Activated CD4-positive, CD25-positive, alpha-beta regulatory T cell (primary cell): ENCODE measurements at regions not wholly inside any gene's neighbourhood (a gene's known extent, or its start where the extent isn't known, plus 50 kb on each side); places are given as distances from the start of the nearest gene placed in this dataset.
"Not testable (repeated sequence)": the region's sequence is repeated elsewhere in the genome, so short reads cannot be mapped to it uniquely, and the experiment has no call there.

Experiments
- DNase-seq, 4 experiments: peaks; one replicate each; lab custom pipeline; 2025; lab: John Stamatoyannopoulos, UW

GRCh38 chr2:59790186-59791003, 763.1 kb downstream of the BCL11A start:
- DNase-seq = no peak

GRCh38 chr2:59789523-59789922, 763.9 kb downstream of the BCL11A start:
- DNase-seq = no peak

- no peak for DNase-seq
Observed at GRCh38 chr2:59787095-59787494, 766.4 kb downstream of the BCL11A start.

DNA sequence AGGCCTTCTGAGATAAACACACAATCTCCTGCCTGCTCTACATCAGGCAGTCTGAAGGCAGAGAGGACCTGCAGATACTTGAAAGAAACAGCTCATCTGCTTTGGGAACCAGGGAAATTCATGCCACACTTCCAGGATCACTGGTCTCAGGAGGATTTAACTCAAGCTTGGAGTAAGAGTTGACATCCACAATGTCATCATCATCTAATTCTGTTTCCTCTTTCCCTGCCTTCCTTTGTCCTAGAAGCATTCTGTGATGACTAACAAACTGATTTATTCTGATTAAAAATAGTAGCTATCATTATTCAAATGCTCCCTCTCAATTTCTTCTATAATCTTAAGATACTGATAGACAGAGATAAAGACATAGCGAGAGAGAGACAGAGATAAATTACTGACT, 766.8 kb downstream of the BCL11A start:
- no peak for DNase-seq

- no peak for DNase-seq
Observed at GRCh38 chr2:59779571-59779970, 773.9 kb downstream of the BCL11A start.

- DNase-seq = no peak
Observed at GRCh38 chr2:59777120-59777519, 776.3 kb downstream of the BCL11A start.

- no peak for DNase-seq
Observed at GRCh38 chr2:59776726-59777008, 776.8 kb downstream of the BCL11A start.

DNA sequence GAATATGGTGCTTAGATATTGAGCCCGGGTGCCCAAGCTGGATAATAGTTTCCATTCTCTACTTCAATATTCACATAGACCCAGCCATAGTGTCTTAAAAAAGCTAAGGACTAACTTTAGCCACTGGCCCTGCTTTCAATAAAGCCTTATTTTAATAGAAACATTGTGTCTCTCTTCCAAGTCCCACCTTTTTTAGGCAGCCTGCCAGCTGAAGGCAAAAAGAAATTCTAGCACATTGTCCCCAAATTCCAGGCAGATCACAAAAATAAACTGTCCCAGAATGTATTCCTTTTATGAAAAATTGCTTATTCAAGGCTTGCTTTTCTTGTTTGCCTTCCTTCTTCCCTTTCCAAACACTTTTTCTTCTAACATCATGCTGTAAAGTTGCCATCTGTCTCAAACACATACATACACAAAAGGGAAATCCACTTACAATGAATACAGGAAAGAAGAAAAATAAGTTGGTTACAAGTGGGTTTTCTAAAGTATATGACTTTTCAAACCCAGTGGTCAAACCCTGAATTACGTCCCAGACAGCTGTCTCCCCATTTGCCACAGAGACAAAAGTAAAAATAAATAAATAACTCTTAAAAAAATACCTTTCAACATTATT, 778.5 kb downstream of the BCL11A start:
- no peak for DNase-seq

DNA sequence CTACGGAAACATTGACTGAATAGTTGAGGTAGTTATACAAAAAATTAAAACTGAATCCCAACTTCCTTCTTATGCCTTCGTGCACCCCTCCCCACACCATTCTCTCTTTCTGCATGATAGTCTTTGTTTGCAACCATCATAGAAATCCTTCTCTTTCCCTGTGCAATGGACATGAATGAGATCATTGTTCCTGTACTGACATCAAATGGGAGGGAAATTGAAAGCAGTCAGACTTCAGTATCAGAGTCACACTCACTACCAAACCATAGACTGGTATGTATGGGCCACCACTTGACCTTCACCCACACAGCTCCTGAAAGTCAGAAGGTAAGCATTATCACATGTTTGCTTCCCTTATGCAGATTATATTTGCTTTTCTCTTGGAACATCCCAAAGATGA, 782.8 kb downstream of the BCL11A start:
- no peak for DNase-seq

- no peak for DNase-seq
Observed at GRCh38 chr2:59761966-59762365, 791.5 kb downstream of the BCL11A start.

- DNase-seq = no peak
Observed at GRCh38 chr2:59756150-59756549, 797.3 kb downstream of the BCL11A start.

GRCh38 chr2:59754011-59754735, 799.3 kb downstream of the BCL11A start:
- DNase-seq = no peak

DNA sequence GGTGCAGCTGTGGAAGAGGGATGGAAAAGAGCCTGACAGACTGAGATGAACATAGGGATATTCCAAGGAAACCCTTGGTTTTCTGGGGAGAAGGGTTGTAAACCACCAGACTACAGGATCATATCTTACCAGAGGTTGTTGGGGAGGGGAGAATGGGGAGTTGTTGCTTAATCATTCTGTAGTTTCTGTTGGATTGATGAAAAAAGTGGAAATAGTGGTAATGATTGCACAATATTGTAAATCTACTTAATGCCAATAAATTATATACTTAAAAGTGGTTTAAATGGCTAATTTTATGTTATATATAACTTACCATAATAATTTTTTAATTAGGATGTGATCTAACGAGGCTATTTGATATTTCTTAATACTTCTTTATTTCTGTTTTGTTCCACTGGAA, 800.9 kb downstream of the BCL11A start:
- DNase-seq = no peak

DNA sequence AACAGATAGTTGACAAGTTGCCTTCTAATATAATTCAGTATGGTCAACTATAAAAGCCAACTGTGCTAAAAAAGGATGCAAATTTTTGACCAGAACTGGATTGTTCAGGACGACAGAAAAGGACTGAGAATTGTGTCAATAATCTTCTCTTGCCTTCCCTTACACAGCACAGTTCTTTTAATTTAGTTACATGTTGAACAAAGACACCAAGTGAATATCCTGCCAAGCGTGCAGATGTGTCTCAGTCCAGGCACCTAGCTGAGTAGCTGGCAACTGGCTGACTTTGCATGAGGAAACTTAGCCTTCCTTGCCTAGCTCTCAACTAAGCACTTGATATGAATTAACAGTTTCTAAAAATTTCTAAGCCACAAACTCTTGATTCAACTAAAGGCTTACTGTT, 801.4 kb downstream of the BCL11A start:
- no peak for DNase-seq

DNA sequence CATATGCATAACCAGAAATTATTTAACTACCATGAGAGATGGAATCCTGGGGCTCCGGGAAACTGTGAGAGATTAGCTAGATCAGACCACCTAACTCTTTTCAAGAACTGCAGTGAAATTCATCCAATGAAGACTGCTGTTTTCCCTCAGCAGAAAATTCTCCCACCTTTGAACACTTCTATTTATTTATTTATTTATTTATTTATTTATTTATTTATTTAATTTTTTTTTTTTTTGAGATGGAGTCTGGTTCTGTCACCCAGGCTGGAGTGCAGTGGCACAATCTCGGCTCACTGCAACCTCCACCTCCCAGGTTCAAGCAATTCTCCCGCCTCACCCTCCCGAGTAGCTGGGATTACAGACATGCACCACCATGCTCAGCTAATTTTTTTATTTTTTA, 802.2 kb downstream of the BCL11A start:
- DNase-seq = not testable (repeated sequence)

GRCh38 chr2:59746291-59746690, 807.2 kb downstream of the BCL11A start:
- DNase-seq = no peak

DNA sequence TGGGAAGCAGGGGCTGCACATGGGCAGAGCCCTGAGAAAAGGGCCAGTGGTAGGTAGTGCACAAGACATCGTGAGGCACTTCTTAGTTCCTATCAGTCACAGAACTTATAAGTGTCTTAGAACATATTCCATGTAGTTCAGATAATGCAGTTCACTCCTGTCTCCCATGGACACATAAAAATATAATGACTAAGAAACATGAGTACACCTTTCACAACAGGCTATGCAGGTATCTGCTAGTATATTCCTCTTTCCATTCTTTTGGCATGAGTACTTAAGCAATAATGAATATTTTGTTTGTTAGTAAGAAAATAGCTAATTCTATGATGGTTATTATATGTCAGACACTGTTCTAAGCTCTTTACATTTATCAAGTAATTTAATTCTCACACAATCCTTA, 808.4 kb downstream of the BCL11A start:
- DNase-seq = no peak

DNA sequence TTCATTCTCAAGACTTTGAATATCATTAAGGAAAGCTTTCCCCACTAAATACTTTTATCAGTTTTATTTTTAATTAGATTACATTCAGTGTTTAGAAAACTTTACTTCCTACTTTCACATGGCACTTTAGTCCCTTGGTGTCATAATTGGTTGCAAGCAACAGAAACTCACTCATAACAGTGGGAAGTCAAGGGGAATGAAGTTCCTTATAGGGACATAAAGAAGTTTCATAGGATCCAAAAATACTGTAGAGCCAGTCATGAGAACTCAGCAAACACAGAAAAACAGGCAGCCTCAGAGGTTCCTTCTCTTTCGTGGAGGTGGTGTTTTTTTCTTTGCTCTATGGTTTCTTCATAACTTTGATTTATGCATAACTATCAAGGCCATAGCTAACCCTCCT, 809.0 kb downstream of the BCL11A start:
- no peak for DNase-seq

- DNase-seq = no peak
Observed at GRCh38 chr2:59741840-59742239, 811.6 kb downstream of the BCL11A start.

GRCh38 chr2:59739166-59739565, 814.3 kb downstream of the BCL11A start:
- no peak for DNase-seq

- no peak for DNase-seq
Observed at GRCh38 chr2:59737299-59737698, 816.2 kb downstream of the BCL11A start.

DNA sequence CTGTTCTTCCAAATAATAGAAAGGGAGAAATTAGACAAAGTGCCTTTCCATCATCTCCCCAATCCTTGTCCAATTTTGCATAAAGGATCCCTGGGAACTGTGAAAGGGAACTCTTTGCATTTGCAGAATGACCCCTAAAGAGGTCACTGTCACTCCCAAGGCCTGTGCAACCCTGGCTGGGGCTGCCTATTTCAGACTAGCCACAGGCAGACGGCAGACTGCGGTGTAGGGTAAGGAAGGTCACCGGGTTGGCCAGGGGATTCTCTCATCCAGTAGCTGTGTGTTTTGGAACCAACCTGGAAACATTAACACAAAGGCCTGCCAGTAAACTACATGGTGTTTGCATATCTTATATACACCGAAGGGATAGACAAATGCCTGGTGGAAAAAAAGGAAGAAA, 818.7 kb downstream of the BCL11A start:
- DNase-seq = no peak

- DNase-seq = no peak
Observed at GRCh38 chr2:59733970-59734369, 819.5 kb downstream of the BCL11A start.
